Mesenchymal stem cell (in vitro differentiated cells and primary cell): ENCODE measurements at regions not wholly inside any gene's neighbourhood (a gene's known extent, or its start where the extent isn't known, plus 50 kb on each side); places are given as distances from the start of the nearest gene placed in this dataset.

Experiments used
- DNase-seq: peaks from one replicate; pipeline ENCODE4 v3.0.0-alpha.2; 2013
- H2AFZ ChIP-seq: one replicate; pipeline ENCODE4 v1.6.1; 2013; ENCODE audit warnings: low read depth, mild to moderate bottlenecking, control low read depth, inconsistent platforms, low read length, moderate library complexity
- H2AK5ac ChIP-seq: 2 replicates; pipeline ENCODE4 v1.6.1; 2013; ENCODE audit warnings: low read length, moderate library complexity, mild to moderate bottlenecking, inconsistent platforms; ENCODE audit not compliant: severe bottlenecking
- H2BK120ac ChIP-seq: one replicate; pipeline ENCODE4 v1.6.1; 2013; ENCODE audit warnings: low read depth, mild to moderate bottlenecking, inconsistent platforms, low read length, moderate library complexity
- H2BK12ac ChIP-seq, 2 experiments: one replicate each; pipeline ENCODE4 v1.6.1; 2013; ENCODE audit warnings: inconsistent platforms in 2 of 2, low read length in 2 of 2, mild to moderate bottlenecking in 2 of 2, moderate library complexity in 2 of 2, control low read depth in 1 of 2
- H2BK15ac ChIP-seq: one replicate; pipeline ENCODE4 v1.6.1; 2013; ENCODE audit warnings: mild to moderate bottlenecking, low read depth, inconsistent platforms; ENCODE audit not compliant: poor library complexity, severe bottlenecking
- H2BK5ac ChIP-seq: 2 replicates; pipeline ENCODE4 v1.6.1; 2013; ENCODE audit warnings: low read depth, mild to moderate bottlenecking, low read length, control low read depth, inconsistent platforms; ENCODE audit not compliant: poor library complexity, severe bottlenecking
- H3K14ac ChIP-seq, 2 experiments: one replicate each; pipeline ENCODE4 v1.6.1; 2013; ENCODE audit warnings: inconsistent platforms in 2 of 2, low read length in 2 of 2, control low read depth in 1 of 2, mild to moderate bottlenecking in 1 of 2, moderate library complexity in 1 of 2
- H3K18ac ChIP-seq, 2 experiments: one replicate each; pipeline ENCODE4 v1.6.1; 2013; ENCODE audit warnings: inconsistent platforms in 2 of 2, low read length in 2 of 2, control low read depth in 1 of 2, low read depth in 1 of 2, mild to moderate bottlenecking in 1 of 2
- H3K23ac ChIP-seq, 2 experiments: one replicate each; pipeline ENCODE4 v1.6.1; 2013; ENCODE audit warnings: inconsistent platforms in 2 of 2, low read length in 2 of 2, mild to moderate bottlenecking in 2 of 2, moderate library complexity in 2 of 2, control low read depth in 1 of 2
- H3K27ac ChIP-seq: 2 replicates; pipeline ENCODE4 v1.5.1; 2013; ENCODE audit warnings: mild to moderate bottlenecking, moderate library complexity, low read length, control low read depth, inconsistent platforms; ENCODE audit not compliant: poor library complexity, severe bottlenecking
- H3K27me3 ChIP-seq, 2 experiments: 2 replicates each; pipeline versions ENCODE4 v1.6.1 to v1.7.0; 2013; ENCODE audit warnings: low read length in 2 of 2, mild to moderate bottlenecking in 2 of 2, moderate library complexity in 2 of 2, control low read depth in 1 of 2, inconsistent platforms in 1 of 2; ENCODE audit not compliant: control insufficient read depth in 1 of 2, insufficient read depth in 1 of 2
- H3K36me3 ChIP-seq, 2 experiments: 2 replicates each; pipeline versions ENCODE4 v1.6.1 to v1.7.0; 2013; ENCODE audit warnings: low read length in 2 of 2, control low read depth in 1 of 2, inconsistent platforms in 1 of 2, low read depth in 1 of 2, mild to moderate bottlenecking in 1 of 2; ENCODE audit not compliant: insufficient read depth in 2 of 2, control insufficient read depth in 1 of 2
- H3K4ac ChIP-seq, 2 experiments: one replicate each; pipeline ENCODE4 v1.6.1; 2013; ENCODE audit warnings: inconsistent platforms in 2 of 2, low read length in 2 of 2, mild to moderate bottlenecking in 2 of 2, moderate library complexity in 2 of 2, control low read depth in 1 of 2, low read depth in 1 of 2
- H3K4me1 ChIP-seq: 2 replicates; pipeline ENCODE4 v1.6.1; 2013; ENCODE audit warnings: low read depth, low read length, control low read depth; ENCODE audit not compliant: control insufficient read depth, insufficient read depth
- H3K4me2 ChIP-seq: 2 replicates; pipeline ENCODE4 v1.6.1; 2013; ENCODE audit warnings: low read length, mild to moderate bottlenecking, inconsistent platforms; ENCODE audit not compliant: poor library complexity, severe bottlenecking
- H3K4me3 ChIP-seq, 2 experiments: 2 replicates each; pipeline versions ENCODE4 v1.5.1 to v1.7.0; 2013; ENCODE audit warnings: low read length in 2 of 2, mild to moderate bottlenecking in 2 of 2, control low read depth in 1 of 2, low read depth in 1 of 2; ENCODE audit not compliant: insufficient read depth in 1 of 2
- H3K79me1 ChIP-seq: replicated peaks from 2 replicates; pipeline ENCODE4 v1.6.1; 2013; ENCODE audit warnings: mild to moderate bottlenecking, control low read depth, low read length, inconsistent platforms; ENCODE audit not compliant: poor library complexity, severe bottlenecking
- H3K9ac ChIP-seq: 2 replicates; pipeline ENCODE4 v1.7.0; 2013; ENCODE audit warnings: mild to moderate bottlenecking, low read length, moderate library complexity
- H3K9me3 ChIP-seq: 2 replicates; pipeline ENCODE4 v1.7.0; 2013; ENCODE audit warnings: mild to moderate bottlenecking, low read length; ENCODE audit not compliant: control insufficient read depth
- H4K8ac ChIP-seq: one replicate; pipeline ENCODE4 v1.6.1; 2013; ENCODE audit warnings: inconsistent platforms, mild to moderate bottlenecking, low read length, moderate library complexity
- H4K91ac ChIP-seq: one replicate; pipeline ENCODE4 v1.6.1; 2013; ENCODE audit warnings: mild to moderate bottlenecking, low read length, inconsistent platforms
- WGBS: methylation state at CpG from one replicate; pipeline ENCODE4 v1.1.7; 2013; ENCODE audit warnings: mixed read lengths; 5-methylcytosine and 5-hydroxymethylcytosine counted together

GRCh38 chr11:25650319-25650718, 681.6 kb upstream of the ANO3 start:
- H3K9me3 ChIP-seq = no peaks in the 10 kb centered on the region
- H4K8ac ChIP-seq = no peak overlapping the region
- H2BK15ac ChIP-seq = no peak overlapping the region
- no peak overlapping the region for H2BK5ac ChIP-seq
- no peak overlapping the region for H3K4me3 ChIP-seq
- no peak overlapping the region for H3K4me2 ChIP-seq
- H3K4me1 ChIP-seq = no peaks in the 10 kb centered on the region
- H3K9ac ChIP-seq = no peak overlapping the region
- no peak overlapping the region for H2AK5ac ChIP-seq
- no peak overlapping the region for H2AFZ ChIP-seq
- no peak overlapping the region for H2BK12ac ChIP-seq
- no peak overlapping the region for H3K14ac ChIP-seq
- H3K23ac ChIP-seq = no peak overlapping the region
- no peak overlapping the region for H3K18ac ChIP-seq
- no peak overlapping the region for H4K91ac ChIP-seq
- no peaks in the 10 kb centered on the region for H3K27me3 ChIP-seq
- H3K36me3 ChIP-seq = no peaks in the 10 kb centered on the region
- H3K79me1 ChIP-seq = no peaks in the 10 kb centered on the region
- 94% methylated on average over 6 of the region's 12 CpGs for WGBS
- H2BK120ac ChIP-seq = no peak overlapping the region
- no peak for DNase-seq
- H3K4ac ChIP-seq = no peak overlapping the region
- H3K27ac ChIP-seq = no peak overlapping the region

GRCh38 chr11:25655636-25656035, 676.3 kb upstream of the ANO3 start:
- H2BK5ac ChIP-seq = no peak overlapping the region
- no peaks in the 10 kb centered on the region for H3K9me3 ChIP-seq
- no peak overlapping the region for H3K4me3 ChIP-seq
- H4K91ac ChIP-seq = no peak overlapping the region
- no peak overlapping the region for H4K8ac ChIP-seq
- no peak overlapping the region for H2BK120ac ChIP-seq
- H3K4ac ChIP-seq = no peak overlapping the region
- H3K9ac ChIP-seq = no peak overlapping the region
- no peak overlapping the region for H3K18ac ChIP-seq
- no peaks in the 10 kb centered on the region for H3K27me3 ChIP-seq
- no peak overlapping the region for H2BK12ac ChIP-seq
- H3K4me2 ChIP-seq = no peak overlapping the region
- H2AK5ac ChIP-seq = no peak overlapping the region
- no peaks in the 10 kb centered on the region for H3K79me1 ChIP-seq
- no peak overlapping the region for H2AFZ ChIP-seq
- H3K23ac ChIP-seq = no peak overlapping the region
- no CpG with 5 or more reads among the region's 2 CpGs for WGBS
- H3K4me1 ChIP-seq = no peaks in the 10 kb centered on the region
- no peak overlapping the region for H3K14ac ChIP-seq
- H3K27ac ChIP-seq = no peak overlapping the region
- H3K36me3 ChIP-seq = no peaks in the 10 kb centered on the region
- no peak for DNase-seq
- no peak overlapping the region for H2BK15ac ChIP-seq

- Histone ChIP-seq H2AK5ac (no peak overlapping the region), H3K36me3 (no peaks in the 10 kb centered on the region), H4K8ac (no peak overlapping the region), H3K9ac (no peak overlapping the region), H3K27ac (no peak overlapping the region), H3K4me3 (no peak overlapping the region), H3K18ac (no peak overlapping the region), H2BK5ac (no peak overlapping the region), H3K4me2 (no peak overlapping the region), H3K27me3 (no peaks in the 10 kb centered on the region), H3K79me1 (no peaks in the 10 kb centered on the region), H3K14ac (no peak overlapping the region), H3K23ac (no peak overlapping the region), H2BK120ac (no peak overlapping the region), H4K91ac (no peak overlapping the region), H2BK15ac (no peak overlapping the region), H3K4ac (no peak overlapping the region), H3K9me3 (no peaks in the 10 kb centered on the region), H2BK12ac (no peak overlapping the region), H2AFZ (no peak overlapping the region), H3K4me1 (no peaks in the 10 kb centered on the region)
- DNase-seq = no peak
- 83% methylated on average over 1 of the region's 2 CpGs for WGBS
Observed at GRCh38 chr11:25658916-25659315, 673.0 kb upstream of the ANO3 start.

GRCh38 chr11:25659706-25660105, 672.2 kb upstream of the ANO3 start:
- Histone ChIP-seq H3K27me3 (no peaks in the 10 kb centered on the region), H3K4me2 (no peak overlapping the region), H3K4ac (no peak overlapping the region), H2BK15ac (no peak overlapping the region), H4K91ac (no peak overlapping the region), H4K8ac (no peak overlapping the region), H3K36me3 (no peaks in the 10 kb centered on the region), H3K14ac (no peak overlapping the region), H2BK5ac (no peak overlapping the region), H3K79me1 (no peaks in the 10 kb centered on the region), H3K9ac (no peak overlapping the region), H2AFZ (no peak overlapping the region), H3K9me3 (no peaks in the 10 kb centered on the region), H3K23ac (no peak overlapping the region), H3K18ac (no peak overlapping the region), H2BK120ac (no peak overlapping the region), H3K4me3 (no peak overlapping the region), H2AK5ac (no peak overlapping the region), H2BK12ac (no peak overlapping the region), H3K27ac (no peak overlapping the region), H3K4me1 (no peaks in the 10 kb centered on the region)
- WGBS = 11% methylated on average over 1 of the region's 3 CpGs
- DNase-seq = no peak
